ENCODE measurements at regions not wholly inside any gene's neighbourhood (a gene's known extent, or its start where the extent isn't known, plus 50 kb on each side); places are given as distances from the start of the nearest gene placed in this dataset.
A peak's percentile ranks its signal among the peaks of the same experiment; 100 is the strongest.

GRCh38 chr6:44575644-44576043 is 188.1 kb downstream of the CDC5L start:
- in situ Hi-C loops (cut with HindIII; ENCODE audit: low pct_unique_long_range_greater_than_20kb, low sequenced_read_pairs): no loop called here

GRCh38 chr6:44576132-44576631 is 188.7 kb downstream of the CDC5L start:
- in situ Hi-C loops (cut with HindIII; ENCODE audit: low pct_unique_long_range_greater_than_20kb, low sequenced_read_pairs): no loop called here
- peak; percentile 66 for DNase-seq (ENCODE audit: low read depth, low spot score)

More at GRCh38 chr6:44575644-44576043, 188.1 kb downstream of the CDC5L start:
- DNase-seq (ENCODE audit: low read depth, low spot score): no peak

- in situ Hi-C loops (cut with HindIII; ENCODE audit: low pct_unique_long_range_greater_than_20kb, low sequenced_read_pairs): no loop called here
- DNase-seq (ENCODE audit: low read depth, low spot score): no peak
Observed at GRCh38 chr6:44580901-44581300, 193.4 kb downstream of the CDC5L start.

DNA sequence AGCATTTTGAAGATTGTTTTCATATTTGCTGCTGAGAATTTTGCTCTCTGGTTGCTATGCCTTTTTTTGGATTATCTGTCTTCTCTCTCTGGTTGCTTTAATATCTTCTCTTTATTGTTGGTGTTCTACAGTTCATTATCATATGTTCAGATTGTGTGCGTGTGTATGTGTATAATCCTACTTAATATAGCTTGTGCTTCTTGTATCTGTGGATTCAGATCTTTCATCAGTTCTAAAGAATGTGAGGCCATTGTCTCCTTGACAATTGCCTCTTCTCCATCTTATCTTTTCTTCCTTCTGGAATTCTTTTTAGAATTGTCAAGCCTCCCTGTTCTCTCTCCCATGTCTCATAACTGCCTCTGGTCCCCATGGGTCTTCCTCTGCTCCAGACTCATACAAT is 195.4 kb downstream of the CDC5L start:
- DNase-seq (ENCODE audit: low read depth, low spot score): no peak
- in situ Hi-C loops (cut with HindIII; ENCODE audit: low pct_unique_long_range_greater_than_20kb, low sequenced_read_pairs): no loop called here

GRCh38 chr6:44590471-44590870 is 203.0 kb downstream of the CDC5L start:
- DNase-seq (ENCODE audit: low read depth, low spot score): no peak
- in situ Hi-C loops (cut with HindIII; ENCODE audit: low pct_unique_long_range_greater_than_20kb, low sequenced_read_pairs): no loop called here

DNA sequence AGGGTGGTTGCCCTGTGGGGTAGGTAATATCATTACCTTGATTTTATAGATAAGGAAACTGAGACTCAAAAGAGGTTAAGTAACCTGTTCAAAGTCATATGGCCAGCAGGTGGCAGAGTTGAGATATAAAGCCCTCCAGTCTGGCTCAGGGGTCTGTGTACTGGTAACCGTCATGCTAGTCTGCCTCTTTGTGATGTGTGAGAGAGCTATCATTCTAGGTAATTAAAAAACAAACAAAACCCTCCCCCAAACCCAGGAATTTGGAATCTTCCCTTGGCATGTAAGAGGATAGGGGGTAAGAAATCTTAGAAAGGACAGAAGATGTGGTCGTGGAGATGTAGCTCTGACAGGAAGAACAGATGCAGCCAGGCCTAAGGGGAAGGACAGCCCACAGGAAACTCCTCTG is 206.0 kb downstream of the CDC5L start:
- DNase-seq (ENCODE audit: low read depth, low spot score): peak; percentile 73
- in situ Hi-C loops (cut with HindIII; ENCODE audit: low pct_unique_long_range_greater_than_20kb, low sequenced_read_pairs): no loop called here

- no peak for DNase-seq (ENCODE audit: low read depth, low spot score)
- in situ Hi-C loops (cut with HindIII; ENCODE audit: low pct_unique_long_range_greater_than_20kb, low sequenced_read_pairs): no loop called here
Observed at GRCh38 chr6:44594481-44594880, 207.0 kb downstream of the CDC5L start.

- in situ Hi-C loops (cut with HindIII; ENCODE audit: low pct_unique_long_range_greater_than_20kb, low sequenced_read_pairs): no loop called here
Observed at GRCh38 chr6:44598679-44599078, 211.2 kb downstream of the CDC5L start.

DNA sequence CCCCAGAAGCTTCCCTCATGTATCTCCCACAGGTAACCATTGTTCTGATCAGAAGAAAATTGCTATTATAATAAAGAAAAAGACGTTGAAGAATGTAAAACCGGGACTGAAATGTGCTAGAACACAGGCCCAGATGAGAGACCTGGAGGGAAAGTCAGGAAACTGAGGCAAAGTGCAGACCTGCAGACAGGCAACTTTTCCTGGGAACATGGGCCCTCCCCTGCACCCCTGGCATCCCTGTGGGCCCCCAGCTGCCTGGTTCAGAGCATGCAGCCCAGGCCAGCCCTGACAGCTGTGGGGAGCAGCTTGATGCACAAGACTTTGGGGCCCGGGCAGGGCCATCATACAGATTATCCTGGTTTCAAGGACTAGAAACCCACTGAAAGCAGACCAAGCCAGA is 212.2 kb downstream of the CDC5L start:
- DNase-seq (ENCODE audit: low read depth, low spot score): no peak

More at GRCh38 chr6:44598679-44599078, 211.2 kb downstream of the CDC5L start:
- no peak for DNase-seq (ENCODE audit: low read depth, low spot score)

GRCh38 chr6:44603044-44603686 is 215.7 kb downstream of the CDC5L start:
- DNase-seq (ENCODE audit: low read depth, low spot score): no peak
- in situ Hi-C loops (cut with HindIII; ENCODE audit: low pct_unique_long_range_greater_than_20kb, low sequenced_read_pairs): no loop called here

More for the DNA sequence above, 212.2 kb downstream of the CDC5L start:
- in situ Hi-C loops (cut with HindIII; ENCODE audit: low pct_unique_long_range_greater_than_20kb, low sequenced_read_pairs): no loop called here

DNA sequence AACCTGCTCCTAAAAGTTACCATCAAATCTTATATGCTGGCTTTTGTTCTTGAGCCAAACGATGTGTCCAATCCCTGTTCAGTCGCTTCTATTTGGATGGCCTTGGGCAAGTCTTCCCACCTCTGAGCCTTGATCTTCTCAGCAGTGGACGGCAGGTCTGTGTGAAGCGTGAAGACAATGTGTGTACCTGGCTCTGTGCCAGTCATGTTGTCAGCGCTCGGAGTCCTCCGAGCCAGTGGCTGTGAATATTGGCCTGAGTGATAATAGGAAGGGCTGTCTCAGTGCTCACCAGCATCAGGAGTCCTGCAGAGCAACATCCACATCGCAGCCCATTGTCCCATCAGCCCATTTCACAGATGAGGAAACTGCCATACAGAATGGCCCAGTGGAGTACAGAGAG is 219.0 kb downstream of the CDC5L start:
- DNase-seq (ENCODE audit: low read depth, low spot score): no peak
- in situ Hi-C loops (cut with HindIII; ENCODE audit: low pct_unique_long_range_greater_than_20kb, low sequenced_read_pairs): no loop called here

- no peak for DNase-seq (ENCODE audit: low read depth, low spot score)
- in situ Hi-C loops (cut with HindIII; ENCODE audit: low pct_unique_long_range_greater_than_20kb, low sequenced_read_pairs): no loop called here
Observed at GRCh38 chr6:44606976-44607375, 219.5 kb downstream of the CDC5L start.

DNA sequence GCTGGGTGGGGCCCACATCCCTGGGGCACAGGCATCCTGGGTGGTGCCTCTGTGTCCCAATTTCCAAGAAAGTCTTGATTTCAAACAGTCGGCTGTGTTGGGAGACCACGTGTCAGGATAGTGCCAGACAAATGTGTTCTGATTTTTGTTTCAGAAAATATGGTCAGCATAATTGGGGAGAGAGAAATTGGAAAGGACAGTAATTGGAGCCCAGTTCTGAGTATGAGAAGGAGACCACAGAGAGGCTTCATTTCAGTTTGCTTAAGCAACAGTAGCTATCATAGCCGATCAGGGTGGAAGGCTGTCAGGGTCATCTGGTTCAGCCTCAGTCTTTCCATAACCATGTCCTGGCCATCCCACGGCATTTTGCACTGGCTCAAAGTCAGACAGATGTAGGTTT is 220.7 kb downstream of the CDC5L start:
- in situ Hi-C loops (cut with HindIII; ENCODE audit: low pct_unique_long_range_greater_than_20kb, low sequenced_read_pairs): no loop called here
- no peak for DNase-seq (ENCODE audit: low read depth, low spot score)

- in situ Hi-C loops (cut with HindIII; ENCODE audit: low pct_unique_long_range_greater_than_20kb, low sequenced_read_pairs): no loop called here
- DNase-seq (ENCODE audit: low read depth, low spot score): no peak
Observed at GRCh38 chr6:44609051-44609612, 221.6 kb downstream of the CDC5L start.

GRCh38 chr6:44614396-44614795 is 226.9 kb downstream of the CDC5L start:
- in situ Hi-C loops (cut with HindIII; ENCODE audit: low pct_unique_long_range_greater_than_20kb, low sequenced_read_pairs): no loop called here
- DNase-seq (ENCODE audit: low read depth, low spot score): no peak

DNA sequence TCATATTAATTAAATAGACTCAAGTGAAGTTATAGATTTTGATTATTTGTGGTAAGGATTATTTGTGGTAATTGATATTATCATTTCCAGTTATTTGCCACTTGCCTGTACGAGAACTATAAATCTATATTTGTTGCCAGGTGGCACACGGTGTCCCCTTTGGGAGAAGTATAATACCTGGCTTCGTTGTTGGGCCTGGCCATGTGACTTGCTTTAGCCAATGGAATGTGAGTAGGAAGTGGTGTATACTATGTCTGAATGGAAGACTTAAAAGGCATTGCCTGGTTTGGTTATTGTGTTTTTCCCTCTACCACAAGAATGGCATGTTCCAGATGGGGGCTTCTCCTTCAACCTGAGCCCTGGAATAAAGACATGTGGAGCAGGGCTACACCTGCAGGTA is 228.1 kb downstream of the CDC5L start:
- DNase-seq (ENCODE audit: low read depth, low spot score): no peak
- in situ Hi-C loops (cut with HindIII; ENCODE audit: low pct_unique_long_range_greater_than_20kb, low sequenced_read_pairs): no loop called here

DNA sequence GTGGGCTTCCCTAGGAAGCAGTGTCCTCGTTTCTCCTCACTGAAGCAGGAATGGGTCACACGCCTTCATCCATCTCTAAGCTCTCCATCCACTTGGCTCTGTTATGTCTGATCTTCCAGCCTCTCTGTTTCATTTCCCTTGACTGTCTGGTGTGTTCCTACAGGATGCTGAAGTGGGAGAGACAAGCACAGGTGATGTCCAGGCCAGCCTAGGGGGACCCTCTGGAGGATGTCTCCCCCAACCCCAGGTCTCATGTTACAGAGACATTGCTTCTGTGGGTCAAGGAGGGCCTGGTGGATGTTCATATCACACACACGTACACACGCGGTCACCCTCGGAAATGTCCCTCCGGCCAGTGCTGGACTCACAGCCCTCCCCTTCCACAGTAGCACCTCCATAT is 229.9 kb downstream of the CDC5L start:
- no peak for DNase-seq (ENCODE audit: low read depth, low spot score)
- in situ Hi-C loops (cut with HindIII; ENCODE audit: low pct_unique_long_range_greater_than_20kb, low sequenced_read_pairs): no loop called here

- in situ Hi-C loops (cut with HindIII; ENCODE audit: low pct_unique_long_range_greater_than_20kb, low sequenced_read_pairs): no loop called here
- DNase-seq (ENCODE audit: low read depth, low spot score): no peak
Observed at GRCh38 chr6:44618371-44618770, 230.9 kb downstream of the CDC5L start.

DNA sequence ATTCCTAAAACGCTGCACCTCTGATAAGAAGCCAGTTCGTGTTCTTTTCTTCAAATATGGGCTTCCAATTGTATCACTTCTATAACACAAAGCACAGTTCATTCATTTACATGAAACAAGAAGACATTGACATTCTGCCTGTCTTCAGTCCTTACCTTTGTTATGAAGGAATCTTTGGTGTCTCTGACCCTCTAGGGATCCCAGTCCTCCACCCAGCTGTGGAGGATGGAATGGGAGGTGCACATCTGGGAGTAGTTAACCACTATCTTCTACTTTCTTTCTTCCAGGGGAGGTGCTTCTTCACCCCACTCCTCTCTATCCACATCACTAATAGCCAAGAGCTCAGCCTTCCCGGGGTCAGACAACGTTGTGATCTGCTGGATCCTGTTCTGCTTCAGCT is 233.4 kb downstream of the CDC5L start:
- no peak for DNase-seq (ENCODE audit: low read depth, low spot score)
- in situ Hi-C loops (cut with HindIII; ENCODE audit: low pct_unique_long_range_greater_than_20kb, low sequenced_read_pairs): no loop called here
